RCC 7860 (cell line): ENCODE measurements at regions not wholly inside any gene's neighbourhood (a gene's known extent, or its start where the extent isn't known, plus 50 kb on each side); places are given as distances from the start of the nearest gene placed in this dataset.
"Not testable (repeated sequence)": the region's sequence is repeated elsewhere in the genome, so short reads cannot be mapped to it uniquely, and the experiment has no call there.

Source experiments
- DNase-seq: peaks from one replicate; pipeline ENCODE4 v3.0.0-alpha.2; 2015; ENCODE audit warnings: low spot score
- FAIRE-seq: peaks from 2 replicates; lab custom pipeline; 2012; peaks lifted over from hg19 to GRCh38; lab: Jason Lieb, UNC

GRCh38 chr2:82109418-82109817 is 1804.9 kb upstream of the LRRTM1 start:
- no peak for FAIRE-seq
- no peak for DNase-seq

- FAIRE-seq (no peak), DNase-seq (no peak)
These were observed 1794.1 kb upstream of the LRRTM1 start for GRCh38 chr2:82098617-82099016.

GRCh38 chr2:82089518-82089917 is 1785.0 kb upstream of the LRRTM1 start:
- FAIRE-seq, result no peak
- no peak for DNase-seq

GRCh38 chr2:82084679-82085392 is 1780.3 kb upstream of the LRRTM1 start:
- no peak for DNase-seq
- no peak for FAIRE-seq

- no peak for FAIRE-seq
- DNase-seq, result no peak
These were observed 1771.3 kb upstream of the LRRTM1 start for GRCh38 chr2:82075875-82076274.

- FAIRE-seq (no peak), DNase-seq (no peak)
These were observed 1757.9 kb upstream of the LRRTM1 start for GRCh38 chr2:82062463-82062862.

- FAIRE-seq, result no peak
- no peak for DNase-seq
These were observed 1751.3 kb upstream of the LRRTM1 start for GRCh38 chr2:82055846-82056245.

- DNase-seq, result no peak
These were observed 1739.3 kb upstream of the LRRTM1 start for GRCh38 chr2:82043867-82044266.

GRCh38 chr2:82027921-82028615 is 1723.5 kb upstream of the LRRTM1 start:
- no peak for FAIRE-seq
- no peak for DNase-seq

More at GRCh38 chr2:82043867-82044266, 1739.3 kb upstream of the LRRTM1 start:
- FAIRE-seq, result no peak

- no peak for FAIRE-seq
- no peak for DNase-seq
These were observed 1719.2 kb upstream of the LRRTM1 start for GRCh38 chr2:82023710-82024109.

- no peak for DNase-seq
- FAIRE-seq, result no peak
These were observed 1709.1 kb upstream of the LRRTM1 start for GRCh38 chr2:82013641-82014040.

GRCh38 chr2:82007071-82007664 is 1702.6 kb upstream of the LRRTM1 start:
- FAIRE-seq, result no peak
- no peak for DNase-seq

GRCh38 chr2:82005889-82006288 is 1701.3 kb upstream of the LRRTM1 start:
- FAIRE-seq, DNase-seq: not testable (repeated sequence)

GRCh38 chr2:82001614-82002013 is 1697.1 kb upstream of the LRRTM1 start:
- DNase-seq (no peak), FAIRE-seq (no peak)

GRCh38 chr2:82000606-82001005 is 1696.1 kb upstream of the LRRTM1 start:
- FAIRE-seq, result no peak
- no peak for DNase-seq

- DNase-seq, result no peak
- no peak for FAIRE-seq
These were observed 1691.8 kb upstream of the LRRTM1 start for GRCh38 chr2:81996332-81996731.

GRCh38 chr2:81991282-81991681 is 1686.7 kb upstream of the LRRTM1 start:
- no peak for DNase-seq

GRCh38 chr2:81987370-81987769 is 1682.8 kb upstream of the LRRTM1 start:
- no peak for FAIRE-seq

More at GRCh38 chr2:81991282-81991681, 1686.7 kb upstream of the LRRTM1 start:
- no peak for FAIRE-seq

GRCh38 chr2:81984969-81985637 is 1680.6 kb upstream of the LRRTM1 start:
- no peak for FAIRE-seq
- no peak for DNase-seq

More at GRCh38 chr2:81987370-81987769, 1682.8 kb upstream of the LRRTM1 start:
- no peak for DNase-seq

GRCh38 chr2:81981585-81981984 is 1677.0 kb upstream of the LRRTM1 start:
- no peak for DNase-seq
- no peak for FAIRE-seq

GRCh38 chr2:81979086-81979485 is 1674.5 kb upstream of the LRRTM1 start:
- FAIRE-seq, result no peak

More at GRCh38 chr2:81979086-81979485, 1674.5 kb upstream of the LRRTM1 start:
- no peak for DNase-seq
